OCI-LY7 (cell line): ENCODE measurements at regions not wholly inside any gene's neighbourhood (a gene's known extent, or its start where the extent isn't known, plus 50 kb on each side); places are given as distances from the start of the nearest gene placed in this dataset.

Source experiments
- BruUV-seq: library from RNA; stranded (reverse); fragments of 400-500 nt; replicated peaks from 2 replicates; lab custom pipeline; 2021; lab: Mats Ljungman, UMichigan
- CTCF ChIA-PET: fragments of 300-600 bp; sonication (Branson Sonifier 250); formaldehyde crosslinking; loops from one replicate; lab custom pipeline; 2022; ENCODE audit warnings: antibody characterized with exemption; ENCODE audit not compliant: unreplicated experiment; lab: Charles Lee
- POLR2A ChIA-PET: fragments of 300-600 bp; sonication (Branson Sonifier 250); formaldehyde crosslinking; loops from one replicate; lab custom pipeline; 2022; ENCODE audit warnings: antibody characterized with exemption; lab: Charles Lee
- DNase-seq: peaks from one replicate; pipeline ENCODE4 v3.0.0-alpha.2; 2015; ENCODE audit warnings: low spot score
- H2AFZ ChIP-seq: fragments of 200-600 bp; sonication (generic), shearing (Covaris generic); 2 replicates; pipeline ENCODE4 v1.6.1; 2014; ENCODE audit warnings: mild to moderate bottlenecking, antibody characterized with exemption, low read length, moderate library complexity
- H3K27ac ChIP-seq: fragments of 200-600 bp; sonication (generic); 2 replicates; pipeline ENCODE4 v1.5.1; 2014; ENCODE audit warnings: mixed run types, low read depth, mild to moderate bottlenecking, moderate library complexity, low read length, inconsistent platforms; ENCODE audit not compliant: poor library complexity, severe bottlenecking
- H3K36me3 ChIP-seq: fragments of 200-600 bp; sonication (generic); 2 replicates; pipeline ENCODE4 v1.6.1; 2014; ENCODE audit warnings: mild to moderate bottlenecking, antibody characterized with exemption, low read length, moderate library complexity, mixed read lengths; ENCODE audit not compliant: insufficient read depth
- H3K4me1 ChIP-seq: fragments of 200-600 bp; sonication (generic); 2 replicates; pipeline ENCODE4 v1.5.1; 2014; ENCODE audit warnings: mild to moderate bottlenecking, low read length; ENCODE audit not compliant: insufficient read depth, poor library complexity, severe bottlenecking
- H3K4me2 ChIP-seq: fragments of 200-600 bp; sonication (generic); 2 replicates; pipeline ENCODE4 v1.6.1; 2014; ENCODE audit warnings: mild to moderate bottlenecking, low read length
- H3K4me3 ChIP-seq: fragments of 200-600 bp; sonication (generic); 2 replicates; pipeline ENCODE4 v1.5.1; 2014; ENCODE audit warnings: mild to moderate bottlenecking, low read depth, low read length; ENCODE audit not compliant: poor library complexity, severe bottlenecking
- H3K79me2 ChIP-seq: fragments of 200-600 bp; sonication (generic); 2 replicates; pipeline ENCODE4 v1.6.1; 2016; ENCODE audit warnings: low read depth, mild to moderate bottlenecking, low read length, moderate library complexity, mixed read lengths; ENCODE audit not compliant: insufficient read depth
- H3K9me2 ChIP-seq: fragments of 200-600 bp; sonication (generic); 2 replicates; pipeline ENCODE4 v1.6.1; 2016; ENCODE audit warnings: mild to moderate bottlenecking, low read length, mixed read lengths; ENCODE audit not compliant: insufficient read depth
- H3K9me3 ChIP-seq: fragments of 200-600 bp; sonication (generic); 2 replicates; pipeline ENCODE4 v1.6.1; 2014; ENCODE audit warnings: mild to moderate bottlenecking, mixed run types, low read length, mixed read lengths
- H4K20me1 ChIP-seq: fragments of 200-600 bp; sonication (generic); 2 replicates; pipeline ENCODE4 v1.6.1; 2014; ENCODE audit warnings: mild to moderate bottlenecking, antibody characterized with exemption, low read length, moderate library complexity, mixed read lengths; ENCODE audit not compliant: insufficient read depth
- CTCF ChIP-seq: fragments of 200-600 bp; sonication (generic); conservative IDR thresholded peaks from 2 replicates; pipeline ENCODE4 v1.5.1; 2014; ENCODE audit warnings: mild to moderate bottlenecking, antibody characterized with exemption, low read length, moderate library complexity, mixed read lengths
- EZH2phosphoT487 ChIP-seq: fragments of 200-600 bp; sonication (generic); IDR thresholded peaks from 2 replicates; pipeline ENCODE4 v1.6.1; 2018; ENCODE audit warnings: low read depth, borderline replicate concordance, mild to moderate bottlenecking, mixed run types, antibody characterized with exemption, low read length, moderate library complexity, mixed read lengths
- intact Hi-C: fragments of 100-400 bp; cut with micrococcal nuclease; formaldehyde crosslinking; loops from one replicate; pipeline ENCODE4 v1.10.0; 2022; ENCODE audit not compliant: unreplicated experiment

- H4K20me1 ChIP-seq: no peaks in the 10 kb centered on the region
- BruUV-seq: no TSS peak
- TF ChIP-seq CTCF (no peak), EZH2phosphoT487 (no peak)
- intact Hi-C loops: no loop called here
- no peak overlapping the region for H2AFZ ChIP-seq
- H3K4me3 ChIP-seq: no peak overlapping the region
- H3K4me1 ChIP-seq: no peaks in the 10 kb centered on the region
- ChIA-PET CTCF (no interaction called here), POLR2A (no interaction called here)
- no peak overlapping the region for H3K4me2 ChIP-seq
- H3K9me3 ChIP-seq: no peaks in the 10 kb centered on the region
- DNase-seq: no peak
- no peaks in the 10 kb centered on the region for H3K36me3 ChIP-seq
- no peak overlapping the region for H3K27ac ChIP-seq
- no peaks in the 10 kb centered on the region for H3K9me2 ChIP-seq
- no peaks in the 10 kb centered on the region for H3K79me2 ChIP-seq
These were observed 190.5 kb downstream of the LURAP1L start for GRCh38 chr9:12965303-12965702.

- Histone ChIP-seq H4K20me1 (no peaks in the 10 kb centered on the region), H3K79me2 (no peaks in the 10 kb centered on the region), H3K36me3 (no peaks in the 10 kb centered on the region), H3K4me2 (no peak overlapping the region), H3K9me3 (no peaks in the 10 kb centered on the region), H3K27ac (no peak overlapping the region), H3K4me3 (no peak overlapping the region), H2AFZ (no peak overlapping the region), H3K9me2 (no peaks in the 10 kb centered on the region), H3K4me1 (no peaks in the 10 kb centered on the region)
- DNase-seq: no peak
- no TSS peak for BruUV-seq
- ChIA-PET POLR2A (no interaction called here), CTCF (no interaction called here)
- TF ChIP-seq EZH2phosphoT487: no peak
- TF ChIP-seq CTCF: no peak
- intact Hi-C loops: no loop called here
These were observed 193.3 kb downstream of the LURAP1L start for GRCh38 chr9:12968093-12968492.

GRCh38 chr9:12972608-12973589, 198.1 kb downstream of the LURAP1L start:
- ChIA-PET CTCF (no interaction called here), POLR2A (no interaction called here)
- H4K20me1 ChIP-seq: no peaks in the 10 kb centered on the region
- H3K9me2 ChIP-seq: no peaks in the 10 kb centered on the region
- H2AFZ ChIP-seq: no peak overlapping the region
- DNase-seq: no peak
- H3K9me3 ChIP-seq: no peaks in the 10 kb centered on the region
- H3K79me2 ChIP-seq: no peaks in the 10 kb centered on the region
- no peak overlapping the region for H3K27ac ChIP-seq
- H3K4me3 ChIP-seq: no peak overlapping the region
- no peaks in the 10 kb centered on the region for H3K4me1 ChIP-seq
- no peak overlapping the region for H3K4me2 ChIP-seq
- no peaks in the 10 kb centered on the region for H3K36me3 ChIP-seq
- no TSS peak for BruUV-seq
- intact Hi-C loops: no loop called here
- TF ChIP-seq CTCF (no peak), EZH2phosphoT487 (no peak)
